Kidney (tissue), 13 donors: ENCODE measurements at regions not wholly inside any gene's neighbourhood (a gene's known extent, or its start where the extent isn't known, plus 50 kb on each side); places are given as distances from the start of the nearest gene placed in this dataset.

Source experiments
- DNase-seq, 5 donors: peaks; one replicate each; pipeline ENCODE4 v3.0.0-alpha.2; 2013 to 2020
- FAIRE-seq: peaks from 2 replicates; lab custom pipeline; 2012; peaks lifted over from hg19 to GRCh38; lab: Jason Lieb, UNC
- H3K27ac ChIP-seq, 2 donors: one replicate each; pipeline ENCODE4 v1.7.0; 2013; ENCODE audit warnings: low read depth in 2 of 2, low read length in 2 of 2, inconsistent platforms in 1 of 2
- H3K27me3 ChIP-seq: one replicate; pipeline ENCODE4 v1.7.1; 2013; ENCODE audit warnings: low read length, inconsistent platforms; ENCODE audit not compliant: control insufficient read depth, insufficient read depth
- H3K36me3 ChIP-seq, 3 donors: one replicate each; pipeline versions ENCODE4 v1.7.0 to v1.7.1; 2013; ENCODE audit warnings: low read length in 3 of 3, control low read depth in 1 of 3, inconsistent platforms in 1 of 3; ENCODE audit not compliant: insufficient read depth in 3 of 3, control insufficient read depth in 2 of 3
- H3K4me1 ChIP-seq, 3 donors: one replicate each; pipeline versions ENCODE4 v1.7.0 to v1.7.1; 2013; ENCODE audit warnings: low read length in 3 of 3, inconsistent platforms in 1 of 3, low read depth in 1 of 3; ENCODE audit not compliant: control insufficient read depth in 2 of 3, insufficient read depth in 2 of 3
- H3K4me3 ChIP-seq, 3 donors: one replicate each; pipeline versions ENCODE4 v1.7.0 to v1.8.1; 2013; ENCODE audit warnings: low read length in 3 of 3, control low read depth in 1 of 3, inconsistent platforms in 1 of 3
- H3K9ac ChIP-seq, 3 donors: one replicate each; pipeline versions ENCODE4 v1.7.0 to v1.7.1; 2013; ENCODE audit warnings: low read length in 3 of 3, control low read depth in 1 of 3, inconsistent platforms in 1 of 3
- H3K9me3 ChIP-seq, 3 donors: one replicate each; pipeline versions ENCODE4 v1.7.0 to v1.7.1; 2013; ENCODE audit warnings: low read length in 3 of 3, control low read depth in 1 of 3, inconsistent platforms in 1 of 3; ENCODE audit not compliant: control insufficient read depth in 2 of 3, insufficient read depth in 1 of 3
- CTCF ChIP-seq: IDR thresholded peaks from 3 replicates; pipeline ENCODE4 v1.5.1; 2012; ENCODE audit warnings: mild to moderate bottlenecking, moderate library complexity, borderline replicate concordance; ENCODE audit not compliant: insufficient read depth; ENCODE audit errors: extremely low read depth
- intact Hi-C: fragments of 100-400 bp; cut with DNase I; formaldehyde crosslinking; loops from one replicate; pipeline ENCODE4 v1.11.1; 2022
- donor health status: control.
- donor health status: control.
- donor health status: control.
- donor health status: control.
- donor health status: control.
- donor health status: DM: yes; HTN: yes; CAD: no.
- donor health status: Normal renal cell carcinoma (clear cell type).

- Histone ChIP-seq H3K9me3 (no peaks in the 10 kb centered on the region), H3K36me3 (no peaks in the 10 kb centered on the region), H3K4me3 (no peak overlapping the region), H3K4me1 (no peaks in the 10 kb centered on the region), H3K27ac (no peak overlapping the region), H3K27me3 (no peaks in the 10 kb centered on the region), H3K9ac (no peak overlapping the region)
- no peak for DNase-seq
- intact Hi-C loops: no loop called here
- no peak for FAIRE-seq
- TF ChIP-seq CTCF: no peak
Measured at GRCh38 chr11:109784536-109784935, 308.7 kb upstream of the ZC3H12C start.

- H3K36me3 ChIP-seq: no peaks in the 10 kb centered on the region
- no peaks in the 10 kb centered on the region for H3K9me3 ChIP-seq
- H3K9ac ChIP-seq: no peak overlapping the region
- H3K27ac ChIP-seq: no peak overlapping the region
- no peak overlapping the region for H3K4me3 ChIP-seq
- no peaks in the 10 kb centered on the region for H3K27me3 ChIP-seq
- no peaks in the 10 kb centered on the region for H3K4me1 ChIP-seq
- intact Hi-C loops: no loop called here
- TF ChIP-seq CTCF: no peak
- FAIRE-seq: no peak
- DNase-seq: no peak
Measured at GRCh38 chr11:109785198-109785597, 308.0 kb upstream of the ZC3H12C start.

GRCh38 chr11:109785714-109786113 lies 307.5 kb upstream of the ZC3H12C start:
- TF ChIP-seq CTCF: no peak
- Histone ChIP-seq H3K27ac (no peak overlapping the region), H3K9ac (no peak overlapping the region), H3K36me3 (no peaks in the 10 kb centered on the region), H3K9me3 (no peaks in the 10 kb centered on the region), H3K27me3 (no peaks in the 10 kb centered on the region), H3K4me1 (no peaks in the 10 kb centered on the region), H3K4me3 (no peak overlapping the region)
- DNase-seq (no peak), FAIRE-seq (no peak)
- intact Hi-C loops: no loop called here

- Histone ChIP-seq H3K36me3 (no peaks in the 10 kb centered on the region), H3K27me3 (no peaks in the 10 kb centered on the region), H3K27ac (no peak overlapping the region), H3K4me3 (no peak overlapping the region), H3K9ac (no peak overlapping the region), H3K9me3 (no peaks in the 10 kb centered on the region), H3K4me1 (no peaks in the 10 kb centered on the region)
- no peak for TF ChIP-seq CTCF
- intact Hi-C loops: no loop called here
- FAIRE-seq (no peak), DNase-seq (no peak)
Measured at GRCh38 chr11:109788948-109789490, 304.2 kb upstream of the ZC3H12C start.
